GM18907 (cell line): ENCODE measurements at regions not wholly inside any gene's neighbourhood (a gene's known extent, or its start where the extent isn't known, plus 50 kb on each side); places are given as distances from the start of the nearest gene placed in this dataset.

Source experiments
- ATAC-seq: cut with Tn5 transposase; IDR thresholded peaks from one replicate; pipeline ENCODE4 v1.9.1; 2021; ENCODE audit warnings: mild to moderate bottlenecking, moderate library complexity; ENCODE audit not compliant: unreplicated experiment

DNA sequence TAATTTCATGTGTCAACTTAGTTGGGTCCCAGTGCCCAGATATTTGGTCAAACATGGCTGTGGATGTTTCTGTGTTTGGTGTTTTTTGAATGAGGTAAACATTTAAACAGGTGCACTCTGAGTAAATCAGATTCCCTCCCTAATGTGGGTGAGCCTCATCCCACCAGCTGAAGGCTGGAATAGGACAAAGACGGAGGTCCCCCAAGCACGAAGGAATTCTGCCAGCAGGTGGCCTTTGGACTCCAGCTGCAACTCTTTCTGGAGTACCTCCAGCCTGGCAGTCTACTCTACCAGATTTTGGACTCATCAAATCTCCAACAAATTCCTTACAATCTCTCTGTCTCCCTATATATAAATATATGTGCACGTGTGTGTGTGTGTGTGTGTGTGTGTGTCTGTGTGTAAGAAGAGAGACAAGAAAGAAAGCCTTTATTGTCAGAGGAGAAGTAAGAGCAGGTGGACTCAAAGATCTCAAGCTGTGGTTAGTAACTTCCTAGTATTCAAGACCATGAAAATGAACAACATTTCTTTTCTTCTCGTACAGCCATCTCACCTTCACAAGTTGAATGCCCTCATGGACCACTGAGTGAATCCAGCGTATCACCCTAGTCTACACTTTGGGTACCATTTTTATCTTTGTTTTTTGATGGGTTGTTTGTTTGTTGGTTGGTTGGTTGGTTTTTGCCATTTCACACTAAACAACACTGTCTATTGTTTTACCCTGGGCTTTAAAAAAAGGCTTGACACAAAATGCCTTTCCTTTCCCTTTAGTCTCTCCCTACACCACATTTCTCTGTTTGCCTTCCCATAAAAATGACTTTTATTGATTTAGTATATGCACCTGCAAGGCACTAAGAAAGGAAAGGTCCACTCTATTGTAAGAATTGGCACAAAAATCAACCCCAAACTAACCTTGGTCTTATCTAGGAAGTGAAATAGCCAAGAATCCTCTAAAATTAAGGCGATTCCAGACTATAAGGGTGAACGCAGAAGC, 118.7 kb downstream of the TENT4A start:
- ATAC-seq = no peak

- no peak for ATAC-seq
Observed at GRCh38 chr5:6832994-6833393, 119.8 kb downstream of the TENT4A start.

DNA sequence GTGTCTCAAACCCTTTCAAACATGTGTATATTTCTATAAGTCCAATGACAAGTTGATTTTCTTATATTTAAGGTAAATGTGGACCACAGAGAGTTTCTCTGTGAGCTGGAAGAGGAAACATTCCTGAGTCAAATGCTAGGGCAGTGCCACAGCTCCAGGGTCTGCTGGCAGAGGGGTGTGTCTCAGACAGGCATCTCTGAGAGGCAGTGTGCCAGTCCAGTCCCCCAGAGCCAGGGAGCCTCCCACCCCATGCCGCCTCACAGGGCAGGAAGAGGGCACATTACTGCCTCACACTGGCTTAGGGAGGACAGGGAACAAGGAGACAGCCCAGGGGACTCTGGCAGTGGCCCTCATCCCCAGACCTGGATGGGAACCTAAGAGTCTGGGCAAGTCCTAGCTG, 120.2 kb downstream of the TENT4A start:
- no peak for ATAC-seq

- ATAC-seq = no peak
Observed at GRCh38 chr5:6837095-6837494, 123.9 kb downstream of the TENT4A start.

DNA sequence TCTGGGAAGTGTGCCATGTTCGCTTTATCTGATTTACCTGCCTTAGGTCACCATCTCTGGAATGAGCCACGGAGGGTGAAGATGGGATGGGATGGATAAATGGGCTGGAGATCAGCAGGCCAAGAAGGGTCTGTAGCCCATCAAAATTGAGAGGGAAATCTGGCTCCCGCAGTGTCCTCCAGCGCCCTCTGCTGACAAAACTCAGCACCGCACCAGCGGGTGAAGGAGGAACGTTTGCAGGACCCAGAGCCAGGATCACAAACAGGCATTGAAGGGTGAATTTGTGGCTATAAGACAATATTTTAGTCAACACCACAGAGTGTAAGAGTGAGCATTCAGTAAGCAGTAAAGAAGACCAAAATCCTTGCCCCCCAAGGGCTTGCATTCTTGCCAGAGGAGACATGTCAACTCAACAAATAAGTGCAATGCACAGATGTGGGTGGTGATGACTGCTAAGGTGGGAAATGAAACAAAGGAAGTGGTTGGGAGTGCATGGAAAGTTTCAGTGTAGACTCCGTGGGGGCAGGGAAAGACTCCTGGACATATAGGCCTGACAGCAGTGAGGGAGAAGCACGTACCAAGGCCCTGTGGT, 124.4 kb downstream of the TENT4A start:
- no peak for ATAC-seq

GRCh38 chr5:6838736-6839135, 125.5 kb downstream of the TENT4A start:
- no peak for ATAC-seq

- ATAC-seq = no peak
Observed at GRCh38 chr5:6840136-6840793, 127.0 kb downstream of the TENT4A start.

- no peak for ATAC-seq
Observed at GRCh38 chr5:6843335-6843734, 130.1 kb downstream of the TENT4A start.

- no peak for ATAC-seq
Observed at GRCh38 chr5:6843821-6844220, 130.6 kb downstream of the TENT4A start.

- ATAC-seq = no peak
Observed at GRCh38 chr5:6845856-6846255, 132.6 kb downstream of the TENT4A start.

GRCh38 chr5:6847870-6848269, 134.6 kb downstream of the TENT4A start:
- ATAC-seq = no peak

GRCh38 chr5:6849316-6850105, 136.3 kb downstream of the TENT4A start:
- no peak for ATAC-seq

DNA sequence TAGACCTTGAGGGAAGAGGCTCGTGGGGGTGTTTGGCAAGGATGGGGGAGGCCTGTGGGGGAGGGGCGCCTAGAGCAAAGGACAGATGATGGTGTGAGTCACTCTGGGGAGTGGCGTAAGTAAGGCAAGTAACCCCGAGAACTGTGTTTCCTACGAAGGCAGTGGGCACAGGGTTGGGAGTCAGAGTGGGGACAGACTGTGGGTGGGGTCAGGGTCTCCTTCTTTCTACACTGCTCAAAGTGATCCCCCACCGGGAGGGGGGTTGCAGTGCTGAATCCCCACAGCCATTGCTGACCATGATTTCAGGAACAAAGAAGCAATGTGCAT, 136.8 kb downstream of the TENT4A start:
- ATAC-seq = no peak

GRCh38 chr5:6856653-6857052, 143.4 kb downstream of the TENT4A start:
- no peak for ATAC-seq

DNA sequence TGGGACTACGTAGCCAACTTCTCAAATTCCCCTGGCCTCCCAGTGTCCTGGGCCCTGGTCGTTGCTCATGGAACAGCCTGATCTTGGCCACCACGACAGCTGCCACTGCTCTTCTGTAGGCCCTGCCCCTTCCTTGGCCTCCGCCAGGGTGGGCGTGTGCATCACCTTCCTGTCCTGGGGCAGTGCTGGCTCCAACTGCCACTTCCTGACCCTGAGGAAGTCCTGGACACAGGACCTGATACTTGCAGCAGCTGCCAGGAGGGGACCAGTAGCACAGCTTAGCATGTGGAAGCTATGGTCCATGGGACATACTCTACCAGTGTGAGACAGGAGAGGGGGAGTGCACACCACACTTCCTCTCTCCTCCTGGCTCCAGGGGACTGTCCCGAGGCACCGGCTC, 145.2 kb downstream of the TENT4A start:
- no peak for ATAC-seq

DNA sequence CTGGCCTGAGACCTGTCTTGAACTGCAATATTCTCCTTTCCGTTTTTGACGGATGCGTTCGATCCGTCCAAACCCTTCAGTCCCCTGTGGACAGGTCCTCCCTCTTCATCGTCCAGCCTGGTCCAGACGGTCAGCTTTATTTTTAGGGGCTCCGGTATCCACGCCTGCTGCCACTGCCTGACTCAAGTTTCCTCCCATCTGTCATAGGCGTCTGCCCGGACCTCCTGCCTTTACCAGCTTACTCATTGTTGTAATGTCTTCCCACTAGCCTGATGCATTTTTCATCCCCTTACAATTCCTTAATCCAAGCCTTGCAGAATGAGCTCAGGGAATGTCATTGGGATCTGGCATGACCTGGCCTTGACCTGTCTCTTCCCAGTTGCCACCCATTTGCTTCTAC, 145.8 kb downstream of the TENT4A start:
- ATAC-seq = no peak

- no peak for ATAC-seq
Observed at GRCh38 chr5:6859951-6860638, 146.9 kb downstream of the TENT4A start.

GRCh38 chr5:6861036-6861435, 147.8 kb downstream of the TENT4A start:
- ATAC-seq = no peak

GRCh38 chr5:6861667-6862066, 148.4 kb downstream of the TENT4A start:
- ATAC-seq = no peak

GRCh38 chr5:6862306-6862705, 149.1 kb downstream of the TENT4A start:
- ATAC-seq = no peak

DNA sequence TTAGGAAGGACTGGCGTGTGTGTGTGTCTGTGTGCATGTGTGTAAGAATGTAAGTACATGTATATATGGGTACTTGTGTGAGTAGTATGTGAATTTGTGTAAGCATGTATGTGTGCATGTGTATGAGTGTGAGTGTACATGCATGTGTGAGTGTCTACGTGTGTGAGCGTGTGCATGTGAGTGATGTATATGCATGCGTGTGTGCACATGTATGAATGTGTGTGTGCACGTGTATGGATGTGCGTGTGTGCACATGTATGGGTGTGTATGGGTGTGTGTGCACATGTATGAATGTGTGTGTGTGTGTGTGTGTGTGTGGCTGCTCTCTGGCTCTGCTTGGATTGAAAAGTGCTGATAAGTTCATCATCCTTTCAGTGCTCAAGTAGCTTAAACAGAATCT, 154.5 kb downstream of the TENT4A start:
- no peak for ATAC-seq
